LHCN-M2 (cell line): ENCODE measurements at regions not wholly inside any gene's neighbourhood (a gene's known extent, or its start where the extent isn't known, plus 50 kb on each side); places are given as distances from the start of the nearest gene placed in this dataset.
"Not testable (repeated sequence)": the region's sequence is repeated elsewhere in the genome, so short reads cannot be mapped to it uniquely, and the experiment has no call there.

Source experiments
- DNase-seq: peaks from one replicate; pipeline ENCODE4 v3.0.0-alpha.2; 2012; ENCODE audit warnings: low read depth

DNA sequence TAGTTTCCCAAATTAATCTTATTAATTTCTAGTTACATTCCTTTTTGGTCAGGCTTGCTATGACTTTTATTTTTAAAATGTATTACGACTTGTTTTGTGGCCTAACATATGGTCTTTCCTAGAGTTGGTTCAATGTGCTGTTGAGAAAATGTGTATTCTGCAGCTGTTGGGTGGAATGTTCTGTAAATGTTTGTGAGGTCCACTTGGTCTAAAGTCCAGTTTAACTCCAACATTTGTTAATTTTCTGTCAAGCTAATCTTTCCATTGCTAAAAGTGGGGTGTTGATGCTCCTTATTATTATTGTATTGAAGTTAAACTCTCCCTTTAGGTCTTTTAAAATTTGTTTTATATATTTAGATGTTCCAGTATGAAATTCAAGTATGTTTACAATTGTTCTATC lies 1010.8 kb upstream of the EDIL3 start:
- no peak for DNase-seq

DNA sequence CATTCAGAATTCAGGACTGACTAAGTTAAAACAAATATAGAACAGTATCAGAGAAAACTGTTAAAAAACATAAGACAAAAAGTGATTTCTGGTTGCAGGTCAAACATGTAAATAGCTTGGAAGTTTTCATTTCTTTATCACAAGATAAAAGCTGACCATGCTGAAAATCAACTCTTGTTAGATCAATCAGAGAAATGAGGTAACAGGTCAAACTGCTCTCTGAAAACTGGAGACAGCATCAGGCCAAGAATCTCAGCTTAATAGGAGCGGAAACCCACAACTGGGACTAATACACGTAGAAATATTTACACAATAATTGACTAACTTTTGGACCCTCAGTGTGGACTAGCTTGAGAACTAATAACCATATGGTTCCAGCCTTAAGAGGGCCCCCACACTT lies 1012.8 kb upstream of the EDIL3 start:
- no peak for DNase-seq

DNA sequence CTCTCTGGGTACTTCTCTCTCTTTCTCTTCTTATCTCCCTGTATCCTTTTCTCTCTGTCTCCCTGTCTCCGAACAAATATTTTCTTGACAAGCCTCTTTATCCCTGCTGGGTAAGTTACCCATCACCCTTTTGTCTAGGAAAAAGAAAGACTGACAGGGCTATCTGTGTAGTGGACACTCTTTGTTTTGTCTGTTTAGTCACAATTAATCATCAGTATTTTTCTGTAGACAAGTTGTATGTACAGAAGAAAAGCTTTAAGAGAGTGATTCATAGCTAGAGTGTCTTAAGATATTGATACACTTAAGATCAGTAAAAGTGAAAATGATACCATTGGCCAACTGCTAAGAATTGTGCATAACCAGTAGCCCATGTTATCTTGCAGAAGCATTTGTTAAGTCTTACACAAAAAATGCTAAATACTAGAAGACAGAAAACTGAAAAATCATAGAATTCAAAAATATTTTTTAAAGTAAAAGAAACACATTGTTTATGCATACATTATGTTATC lies 1043.8 kb upstream of the EDIL3 start:
- no peak for DNase-seq

DNA sequence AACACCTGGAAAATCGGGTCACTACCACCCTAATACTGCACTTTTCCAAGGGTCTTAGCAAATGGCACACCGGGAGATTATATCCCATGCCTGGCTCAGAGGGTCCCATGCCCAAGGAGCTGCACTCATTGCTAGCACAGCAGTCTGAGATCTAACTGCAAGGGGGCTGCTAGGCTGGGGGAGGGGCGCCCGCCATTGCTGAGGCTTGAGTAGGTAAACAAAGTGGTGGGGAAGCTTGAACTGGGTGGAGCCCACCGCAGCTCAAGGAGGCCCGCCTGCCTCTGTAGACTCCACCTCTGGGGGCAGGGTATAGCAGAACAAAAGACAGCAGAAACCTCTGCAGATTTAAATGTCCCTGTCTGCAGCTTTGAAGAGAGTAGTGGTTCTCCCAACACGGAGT lies 1047.0 kb upstream of the EDIL3 start:
- not testable (repeated sequence) for DNase-seq

DNA sequence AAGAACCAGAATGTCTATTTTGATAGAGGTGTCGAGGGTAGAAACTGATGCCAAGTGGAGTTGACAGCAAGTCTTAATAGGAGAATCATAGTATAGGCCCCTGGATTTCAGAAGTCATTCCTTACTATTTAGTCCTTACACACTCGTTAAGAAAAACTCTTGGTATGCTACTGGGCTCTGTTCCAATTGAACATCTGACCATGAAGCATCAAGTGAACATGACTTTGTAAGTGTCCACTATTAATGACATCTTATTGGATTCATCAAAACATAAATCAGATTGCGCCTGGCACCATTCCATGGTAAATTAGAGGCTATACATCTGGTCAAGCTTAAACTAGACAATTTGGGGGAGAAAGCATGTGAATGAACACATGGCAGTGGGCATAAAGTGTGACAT lies 1056.5 kb upstream of the EDIL3 start:
- DNase-seq: no peak

DNA sequence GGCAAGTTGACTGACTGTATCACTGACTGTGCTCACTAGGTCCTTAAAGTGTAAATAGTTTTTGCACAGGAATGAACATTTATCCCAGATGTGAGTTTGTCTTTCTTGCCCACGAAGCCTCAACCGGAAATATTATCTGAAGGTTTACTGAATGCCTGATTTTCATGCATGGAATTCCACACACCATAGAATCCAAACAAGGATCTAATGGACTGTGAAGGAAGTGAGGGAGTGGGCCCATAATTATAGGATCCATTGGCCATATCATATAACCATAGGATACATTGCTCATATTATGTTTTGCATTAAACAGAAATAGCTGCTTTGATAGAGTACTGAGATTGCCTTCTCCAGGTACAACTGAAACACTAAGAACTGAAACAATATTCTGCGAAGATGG lies 1057.2 kb upstream of the EDIL3 start:
- no peak for DNase-seq

DNA sequence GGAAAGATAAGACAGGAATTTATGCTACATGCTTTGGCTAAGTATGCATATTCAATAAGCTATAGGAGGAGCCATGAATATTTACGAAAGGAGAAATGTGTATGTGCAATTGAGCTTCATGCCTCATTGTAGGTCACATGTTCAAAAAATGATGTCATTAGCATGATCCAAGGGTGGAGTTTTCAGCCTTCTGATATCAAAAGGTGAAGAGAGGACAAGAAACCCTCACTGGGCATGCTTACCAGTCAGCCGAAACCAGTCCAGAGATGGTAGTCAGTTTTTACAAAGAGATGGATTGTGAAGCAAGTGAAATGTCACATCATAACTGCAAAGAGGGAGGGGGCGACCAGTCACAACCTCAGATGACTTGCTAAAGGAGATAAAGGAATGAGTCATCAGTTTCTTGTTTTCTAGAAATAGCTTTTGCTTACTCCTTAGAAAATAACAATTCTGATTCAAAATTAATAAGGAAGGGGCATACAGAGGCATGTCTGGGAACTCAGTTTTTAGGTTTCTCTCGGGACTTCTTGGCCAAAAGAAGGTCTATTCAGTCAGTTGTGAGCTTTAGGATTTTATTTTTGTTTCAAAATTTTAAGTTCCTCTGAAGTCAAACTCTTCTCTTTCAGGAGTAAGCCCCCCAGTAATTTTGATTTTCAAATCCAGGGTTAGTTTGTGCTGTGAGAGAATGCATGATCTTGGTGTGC lies 1067.8 kb upstream of the EDIL3 start:
- no peak for DNase-seq

DNA sequence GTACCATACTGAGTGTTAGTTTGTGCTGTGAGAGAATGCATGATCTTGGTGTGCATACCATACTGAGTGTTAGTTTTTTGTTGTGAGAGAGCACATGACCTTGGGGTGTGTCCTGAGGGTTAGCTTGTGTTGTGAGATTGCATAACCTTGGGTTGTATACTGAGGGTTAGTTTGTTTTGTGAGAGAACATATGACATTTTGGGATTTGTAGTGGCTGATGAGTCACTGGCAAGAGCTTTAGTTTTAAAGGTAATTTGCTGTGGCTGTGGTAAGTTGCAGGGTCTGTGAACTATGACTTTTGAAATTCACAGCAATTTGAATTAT lies 1068.3 kb upstream of the EDIL3 start:
- DNase-seq: peak; percentile 0

DNA sequence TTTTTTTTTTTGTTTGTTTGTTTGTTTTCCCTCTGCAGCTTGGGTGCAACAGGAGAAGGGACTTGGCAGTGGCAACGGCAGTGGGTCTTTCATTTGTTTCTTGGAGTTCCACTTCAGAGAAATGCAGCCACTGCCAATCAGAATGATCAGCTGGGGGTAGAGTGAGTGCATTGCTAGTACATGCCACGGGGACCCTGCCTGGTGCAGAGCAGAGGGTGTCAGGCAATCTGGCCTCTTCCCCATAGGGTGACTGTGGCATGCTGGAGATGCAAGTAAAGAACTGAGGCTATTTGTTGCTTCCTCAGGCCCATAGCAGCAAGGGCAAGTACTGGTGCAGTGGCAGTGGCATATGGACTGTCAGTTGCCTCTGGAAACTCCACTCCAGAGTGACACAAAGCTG lies 1073.6 kb upstream of the EDIL3 start:
- no peak for DNase-seq

DNA sequence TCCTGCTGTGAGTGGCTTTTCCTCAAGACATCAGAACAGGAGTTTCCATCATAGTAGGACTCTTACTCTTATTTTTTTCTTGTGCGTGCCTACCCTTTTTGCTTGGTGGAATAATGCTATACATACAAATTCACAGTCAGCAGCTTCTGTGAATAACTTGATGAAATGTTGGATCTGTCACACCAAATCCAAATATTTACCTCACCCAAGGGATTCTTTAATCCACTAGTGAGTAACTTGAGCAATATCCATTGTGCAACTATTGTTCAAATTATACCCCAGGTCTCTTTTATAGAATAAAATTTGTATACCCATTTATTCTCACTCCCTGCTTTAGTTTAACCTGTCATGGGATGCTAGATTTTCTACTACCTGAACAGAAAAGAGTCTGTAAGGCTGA lies 1078.3 kb upstream of the EDIL3 start:
- DNase-seq: no peak

DNA sequence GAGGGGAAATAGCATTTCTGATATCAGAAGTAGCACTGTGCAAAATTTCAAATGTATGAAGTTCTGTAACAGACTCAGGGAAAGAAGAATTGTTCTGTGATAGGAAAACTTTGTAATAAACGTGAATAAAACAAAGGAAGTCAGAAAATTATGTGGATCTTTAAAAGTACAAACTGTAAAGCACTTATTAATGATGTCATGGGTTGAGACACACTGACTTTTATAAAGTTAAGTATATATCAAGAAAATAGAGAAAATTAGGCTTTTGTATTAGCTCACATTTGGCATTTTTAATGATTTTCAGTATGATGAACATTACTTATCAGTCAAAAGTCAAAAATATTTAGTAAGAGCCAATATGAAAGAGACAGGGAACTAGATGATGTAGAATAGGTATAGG lies 1081.7 kb upstream of the EDIL3 start:
- no peak for DNase-seq

DNA sequence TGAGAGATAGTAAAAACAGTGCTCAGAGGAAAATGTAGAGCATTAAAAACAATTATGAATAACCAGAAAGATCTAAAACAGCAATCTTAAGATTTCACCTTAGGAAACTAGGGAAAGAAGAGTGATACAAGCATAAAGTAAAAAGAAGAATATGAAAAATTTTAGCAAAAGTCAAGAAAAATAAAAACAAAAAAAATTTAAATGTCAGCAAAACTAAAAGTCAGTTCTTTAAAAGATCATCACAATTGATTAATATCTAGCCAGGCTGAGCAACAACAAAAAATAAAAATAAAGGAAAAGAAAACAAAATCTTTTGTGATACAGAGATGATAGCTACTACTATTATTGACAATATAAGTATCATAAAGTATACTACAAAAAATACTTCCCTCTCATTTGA lies 1088.1 kb upstream of the EDIL3 start:
- DNase-seq: no peak

DNA sequence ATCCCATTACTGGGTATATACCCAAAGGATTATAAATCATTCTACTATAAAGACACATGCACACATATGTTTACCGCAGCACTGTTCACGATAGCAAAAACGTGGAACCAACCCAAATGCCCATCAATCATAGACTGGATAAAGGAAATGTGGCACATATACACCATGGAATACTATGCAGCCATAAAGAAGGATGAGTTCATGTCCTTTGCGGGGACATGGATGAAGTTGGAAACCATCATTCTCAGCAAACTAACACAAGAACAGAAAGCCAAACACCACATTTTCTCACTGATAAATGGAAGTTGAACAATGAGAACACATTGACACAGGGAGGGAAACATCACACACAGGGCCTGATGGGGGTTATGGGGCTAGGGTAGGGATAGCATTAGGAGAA lies 1090.5 kb upstream of the EDIL3 start:
- DNase-seq: not testable (repeated sequence)

DNA sequence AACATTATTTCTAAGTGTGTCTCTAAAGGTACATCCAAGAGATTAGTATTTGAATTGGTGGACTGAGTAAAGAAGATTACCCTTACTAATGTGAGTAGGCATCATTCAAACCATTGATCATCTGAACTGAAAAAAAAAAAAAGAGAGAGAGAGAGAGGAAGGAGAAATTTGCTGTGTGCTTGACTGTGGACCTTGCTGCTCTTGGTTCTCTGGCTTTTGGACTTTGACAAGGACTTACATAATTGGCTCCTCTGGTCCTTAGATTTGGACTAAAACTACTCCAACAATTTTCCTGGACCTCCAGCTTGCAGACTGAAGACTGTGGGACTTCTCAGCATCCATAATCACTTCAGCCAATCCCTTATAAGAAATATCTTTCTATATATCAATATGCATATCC lies 1091.9 kb upstream of the EDIL3 start:
- DNase-seq: no peak

DNA sequence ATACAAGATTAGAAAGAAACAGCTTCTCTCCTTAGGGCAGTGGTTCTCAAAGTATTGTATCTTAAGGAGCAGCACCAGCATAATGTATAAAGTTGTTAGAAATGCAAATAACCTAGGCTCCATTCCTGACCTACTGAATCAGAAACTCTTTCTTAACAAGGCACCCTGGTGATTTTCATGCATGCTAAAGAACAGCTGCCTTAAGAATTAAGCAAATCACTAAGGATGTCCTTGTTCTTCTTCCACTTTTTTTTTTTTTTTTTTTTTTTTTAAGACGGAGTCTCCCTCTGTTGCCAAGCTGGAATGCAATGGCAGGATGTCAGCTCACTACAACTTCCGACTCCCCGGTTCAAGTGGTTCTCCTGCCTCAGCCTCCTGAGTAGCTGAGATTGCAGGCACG lies 1095.2 kb upstream of the EDIL3 start:
- DNase-seq: no peak

DNA sequence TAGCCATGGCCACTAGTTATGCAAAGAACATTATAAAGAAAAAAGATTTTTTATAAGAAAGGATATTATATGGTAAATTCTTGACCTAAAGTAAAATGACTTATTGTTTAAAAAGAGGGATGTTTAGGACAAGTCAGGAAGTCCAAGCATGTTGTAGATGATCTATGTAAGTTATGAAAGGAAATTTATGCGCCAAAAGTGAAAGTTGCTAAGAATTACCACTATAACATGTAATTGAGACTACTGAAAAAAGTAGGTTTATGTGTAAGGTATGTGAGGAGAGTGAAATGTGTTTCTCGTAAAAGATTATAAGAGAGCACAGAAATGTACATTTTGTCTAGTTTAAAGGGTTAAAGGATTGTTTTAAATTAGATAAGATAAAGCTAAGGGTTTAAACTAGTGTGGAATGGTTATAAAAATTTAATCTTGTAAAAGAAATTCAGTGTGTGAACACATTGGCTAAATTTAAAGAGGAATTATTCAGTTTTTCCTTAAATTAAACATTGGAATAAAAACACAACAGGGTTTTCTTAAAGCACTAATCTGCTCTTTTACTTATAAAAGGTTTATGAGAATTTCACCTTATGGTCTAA lies 1100.4 kb upstream of the EDIL3 start:
- peak; percentile 13 for DNase-seq

DNA sequence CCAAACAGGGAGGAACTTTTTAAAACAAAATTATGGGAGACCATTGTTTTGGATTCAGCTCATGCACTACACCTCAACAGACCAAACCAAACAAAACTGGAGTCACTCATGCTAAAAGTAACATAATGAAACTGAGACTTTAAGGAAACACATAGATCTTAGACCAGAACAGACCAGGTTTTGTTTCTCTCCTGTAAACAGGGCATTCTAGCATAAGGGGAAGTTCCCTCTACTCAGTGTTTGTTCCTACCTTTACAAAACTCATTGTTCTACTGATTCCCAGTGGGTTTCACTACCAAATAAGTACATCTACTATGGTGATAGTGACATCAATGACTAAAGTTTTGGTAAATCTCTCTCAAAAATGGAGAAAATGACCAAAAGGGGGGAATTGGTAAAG lies 1103.6 kb upstream of the EDIL3 start:
- no peak for DNase-seq

DNA sequence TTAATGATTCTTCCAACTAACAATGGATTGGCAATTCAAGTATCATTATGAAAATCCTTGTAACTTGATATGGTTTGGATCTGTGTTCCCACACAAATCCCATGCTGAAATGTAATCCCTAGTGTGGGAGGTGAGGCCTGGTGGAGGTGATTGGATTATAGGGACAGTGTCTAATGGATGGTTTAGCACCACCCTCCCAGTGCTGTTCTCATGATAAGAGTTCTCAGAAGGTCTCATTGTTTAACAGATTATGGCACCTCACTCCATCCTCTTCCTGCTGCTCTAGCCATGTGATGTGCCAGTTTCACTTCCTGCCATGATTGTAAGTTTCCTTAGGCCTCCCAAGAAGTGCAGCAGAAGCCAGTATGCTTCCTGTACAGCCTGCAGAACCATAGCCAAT lies 1116.2 kb upstream of the EDIL3 start:
- no peak for DNase-seq

DNA sequence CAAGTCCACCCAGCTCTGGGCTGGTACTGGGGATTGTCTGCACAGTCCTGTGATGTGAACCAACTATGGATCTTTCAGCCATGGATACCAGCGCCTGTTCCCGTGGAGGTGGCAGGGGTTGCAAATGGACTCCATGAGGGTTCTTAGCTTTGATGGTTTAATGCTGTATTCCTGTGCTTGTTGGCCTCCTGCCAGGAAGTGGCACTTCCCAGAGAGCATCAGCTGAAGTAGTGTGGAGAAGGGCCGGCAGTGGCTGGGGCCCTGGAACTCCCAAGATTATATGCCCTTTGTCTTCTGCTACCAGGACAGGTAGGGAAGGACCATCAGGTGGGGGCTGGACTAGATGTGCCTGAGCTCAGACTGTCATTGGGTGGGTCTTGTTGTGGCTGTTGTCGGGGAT lies 1104.8 kb upstream of the COX7C start:
- no peak for DNase-seq

DNA sequence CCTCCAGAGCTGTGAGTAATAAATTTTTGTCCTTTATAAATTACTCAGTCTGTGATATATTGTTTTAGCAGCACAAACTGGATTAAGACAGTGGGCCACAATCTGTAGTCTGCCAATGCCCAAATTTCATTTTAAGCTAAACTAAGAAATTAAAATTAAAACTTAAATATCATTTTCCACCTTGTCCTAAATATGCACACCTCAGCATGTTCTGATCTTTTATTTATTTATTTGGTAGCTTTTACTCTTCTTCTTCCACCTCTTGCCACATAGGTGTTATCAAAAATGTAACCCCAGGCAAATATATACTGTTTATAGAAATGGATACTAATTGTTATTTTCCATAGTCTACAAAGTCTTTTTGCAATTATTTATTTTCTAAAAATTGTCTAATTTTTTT lies 1102.2 kb upstream of the COX7C start:
- no peak for DNase-seq

DNA sequence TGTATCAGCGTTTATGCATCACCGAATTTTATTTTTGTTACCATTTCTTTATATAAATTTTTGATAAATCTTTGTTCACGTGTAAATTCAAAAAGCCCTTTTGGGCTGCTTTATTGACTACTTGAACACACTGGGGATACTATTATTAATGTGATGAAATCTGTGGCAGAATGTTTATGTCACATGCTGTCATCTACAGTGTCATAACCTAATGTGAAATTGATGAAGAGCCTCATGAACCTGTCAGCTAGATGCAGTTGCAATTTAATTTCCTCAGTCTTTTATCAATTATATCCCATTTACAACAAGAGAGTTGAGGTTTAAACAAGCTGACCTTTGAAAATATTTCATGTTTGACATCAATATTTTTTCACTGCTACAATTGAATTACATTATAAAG lies 1100.4 kb upstream of the COX7C start:
- DNase-seq: no peak

DNA sequence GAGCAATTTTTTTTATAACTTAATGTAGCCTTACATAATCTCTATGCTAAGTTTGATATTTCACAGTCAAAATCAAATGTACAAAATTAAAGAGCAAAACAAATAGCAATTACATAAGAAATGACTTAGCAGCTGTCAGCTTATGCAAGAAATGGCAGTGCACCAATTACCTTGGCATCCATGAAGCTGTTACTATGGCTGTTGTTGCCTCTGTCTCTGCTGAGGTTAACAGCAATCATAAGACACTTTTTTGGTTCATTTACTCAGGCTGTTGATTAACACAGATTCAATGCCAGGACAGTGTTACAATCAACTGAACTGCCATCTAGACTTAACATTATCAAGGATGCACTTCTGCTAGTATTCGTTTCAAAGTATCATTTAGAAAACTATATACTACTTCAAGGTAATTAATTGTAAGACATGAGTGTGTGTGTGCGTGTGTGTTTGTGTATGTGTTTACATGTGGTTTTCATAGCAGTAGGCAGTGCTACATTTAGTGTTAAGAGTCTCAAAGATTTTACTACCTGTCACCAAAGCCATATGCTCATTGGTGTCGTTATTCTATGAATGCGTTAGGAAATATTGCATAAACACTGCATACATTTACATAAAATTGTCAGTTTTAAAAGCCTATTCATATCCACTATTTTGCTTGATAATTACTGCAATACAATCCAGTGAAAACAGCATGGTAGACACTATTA lies 1084.2 kb upstream of the COX7C start:
- no peak for DNase-seq

DNA sequence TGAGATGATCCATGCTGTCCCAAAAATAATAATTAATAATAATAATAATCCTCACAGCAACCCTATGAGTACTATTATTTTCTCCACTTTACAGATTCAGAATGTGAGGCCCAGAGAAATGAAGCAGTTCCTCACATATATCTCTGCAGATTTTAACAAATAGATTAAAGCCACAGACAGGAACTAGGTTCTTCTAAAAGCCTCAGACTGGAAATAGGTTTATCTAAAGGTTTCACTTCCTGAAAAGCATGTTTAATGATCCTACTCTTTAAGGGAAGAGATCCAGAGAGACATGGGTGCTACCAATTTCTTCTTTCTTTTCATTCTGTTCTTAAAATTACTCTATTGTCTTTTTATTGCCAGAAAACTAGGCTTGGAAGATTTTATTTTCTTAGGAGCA lies 1079.4 kb upstream of the COX7C start:
- DNase-seq: no peak
